ENCODE measurements at regions not wholly inside any gene's neighbourhood (a gene's known extent, or its start where the extent isn't known, plus 50 kb on each side); places are given as distances from the start of the nearest gene placed in this dataset.

- H4K20me1 ChIP-seq (replicated peaks; ENCODE audit: control insufficient read depth, insufficient read depth, low read length), result no peaks in the 10 kb centered on the region
- no peak overlapping the region for H3K27ac ChIP-seq (ENCODE audit: extremely low read depth, low read depth, low read length)
- no peaks in the 10 kb centered on the region for H3K4me1 ChIP-seq (replicated peaks in 1 of 2; ENCODE audit: control insufficient read depth in 2 of 2, insufficient read depth in 2 of 2, low read length in 2 of 2)
- FAIRE-seq (no peak), ATAC-seq (no peak), DNase-seq (ENCODE audit: extremely low read depth in 1 of 4, low spot score in 3 of 4) (no peak)
- H3K4me2 ChIP-seq (ENCODE audit: insufficient read depth, low read length), result no peak overlapping the region
- H3K9me3 ChIP-seq (replicated peaks; ENCODE audit: control insufficient read depth, insufficient read depth, low read depth, low read length), result no peaks in the 10 kb centered on the region
- no peak overlapping the region for H2AFZ ChIP-seq (ENCODE audit: low read depth, low read length)
- TF ChIP-seq CHAMP1 (IDR thresholded peaks at IDR 0.05), result no peak
- TF ChIP-seq NCOA2 (IDR thresholded peaks at IDR 0.05; ENCODE audit: partially characterized antibody in 2 of 2), result no peak
- no peak for TF ChIP-seq IFI16 (CRISPR knock-in tag; IDR thresholded peaks at IDR 0.05)
- no peak for TF ChIP-seq POLR2G (IDR thresholded peaks at IDR 0.05; ENCODE audit: low read depth, low read length)
- TF ChIP-seq SMARCA4 (IDR thresholded peaks at IDR 0.05), result no peak
- H3K79me2 ChIP-seq (ENCODE audit: control insufficient read depth, insufficient read depth, low read length), result no peaks in the 10 kb centered on the region
- ChIA-PET CTCF (ENCODE audit: low intra/inter-chr PET ratio) (no interaction called here), POLR2A (no interaction called here)
- no TSS peak for BruUV-seq (replicated peaks)
- intact Hi-C loops (cut with micrococcal nuclease) (no loop called here), in situ Hi-C loops (cut with MboI) (no loop called here)
- no peak overlapping the region for H3K9ac ChIP-seq (ENCODE audit: insufficient read depth in 1 of 2, low read depth in 2 of 2, low read length in 2 of 2)
- no peaks in the 10 kb centered on the region for H3K36me3 ChIP-seq (ENCODE audit: control insufficient read depth, insufficient read depth, low read length)
- H3K27me3 ChIP-seq (ENCODE audit: control insufficient read depth in 2 of 2, insufficient read depth in 2 of 2, low read length in 2 of 2), result no peaks in the 10 kb centered on the region
- no peak overlapping the region for H3K4me3 ChIP-seq
- WGBS (ENCODE audit: insufficient coverage, low coverage, missing lambda C conversion rate), result 0% methylated on average over 2 of the region's 2 CpGs
- no peaks in the 10 kb centered on the region for H3K9me1 ChIP-seq (ENCODE audit: control insufficient read depth, insufficient read depth, low read length)
Measured at GRCh38 chr6:74735304-74735703, 470.5 kb downstream of the COL12A1 start.

Data from K562 (cell line).